Spleen (tissue), 11 donors: ENCODE measurements at regions not wholly inside any gene's neighbourhood (a gene's known extent, or its start where the extent isn't known, plus 50 kb on each side); places are given as distances from the start of the nearest gene placed in this dataset.

Experiments
- DNase-seq: peaks from one replicate; pipeline ENCODE4 v3.0.0-alpha.2; 2020
- H3K27ac ChIP-seq, 8 donors: fragments of 200-600 bp; sonication (generic) in 7 of 8; 1 replicate in 4 of 8; 2 replicates in 4 of 8; pipeline versions ENCODE4 v1.5.0 to v1.8.0; 2016 to 2021; ENCODE audit warnings: inconsistent platforms in 4 of 8, mild to moderate bottlenecking in 4 of 8, moderate library complexity in 1 of 8
- H3K27me3 ChIP-seq, 7 donors: fragments of 200-600 bp; sonication (generic) in 6 of 7; replicated peaks in 1 of 7; 1 replicate in 4 of 7; 2 replicates in 3 of 7; pipeline versions ENCODE4 v1.5.0 to v1.8.0; 2016 to 2021; ENCODE audit warnings: inconsistent platforms in 3 of 7, mild to moderate bottlenecking in 1 of 7
- H3K36me3 ChIP-seq, 6 donors: fragments of 200-600 bp; sonication (generic) in 5 of 6; 1 replicate in 4 of 6; 2 replicates in 2 of 6; pipeline versions ENCODE4 v1.5.0 to v1.8.0; 2016 to 2021; ENCODE audit warnings: inconsistent platforms in 2 of 6
- H3K4me1 ChIP-seq, 6 donors: fragments of 200-600 bp; sonication (generic) in 5 of 6; 1 replicate in 3 of 6; 2 replicates in 3 of 6; pipeline versions ENCODE4 v1.5.0 to v1.8.0; 2016 to 2021; ENCODE audit warnings: inconsistent platforms in 3 of 6
- H3K4me3 ChIP-seq, 8 donors: fragments of 200-600 bp; sonication (generic) in 7 of 8; 1 replicate in 4 of 8; 2 replicates in 4 of 8; pipeline versions ENCODE4 v1.5.0 to v1.8.0; 2016 to 2021; ENCODE audit warnings: inconsistent platforms in 4 of 8, mild to moderate bottlenecking in 4 of 8, moderate library complexity in 2 of 8
- H3K9me3 ChIP-seq, 8 donors: fragments of 200-600 bp; sonication (generic) in 7 of 8; 1 replicate in 4 of 8; 2 replicates in 4 of 8; pipeline versions ENCODE4 v1.5.0 to v1.8.0; 2016 to 2021; ENCODE audit warnings: inconsistent platforms in 4 of 8
- CTCF ChIP-seq, 11 experiments: fragments of 200-600 bp in 7 of 11; fragments of 450-650 bp in 4 of 11; sonication (generic) in 4 of 11; IDR thresholded peaks in 8 of 11; conservative IDR thresholded peaks in 3 of 11; 1 replicate in 7 of 11; 2 replicates in 4 of 11; pipeline versions ENCODE4 v1.4.0 to v1.8.0; 2016 to 2021; ENCODE audit warnings: antibody characterized with exemption in 11 of 11, inconsistent platforms in 4 of 11, mild to moderate bottlenecking in 1 of 11
- POLR2A ChIP-seq, 3 donors: fragments of 450-650 bp; IDR thresholded peaks; one replicate each; pipeline ENCODE4 v1.5.1; 2017; ENCODE audit warnings: antibody characterized with exemption in 3 of 3, mild to moderate bottlenecking in 1 of 3
- POLR2AphosphoS5 ChIP-seq, 3 donors: sonication (generic); formaldehyde crosslinking; IDR thresholded peaks; one replicate each; pipeline ENCODE4 v1.5.1; 2017; ENCODE audit warnings: antibody characterized with exemption in 3 of 3
- WGBS, 5 donors: extraction: QIAGEN DNeasy Blood & Tissue Kit in 3 of 5; methylation state at CpG; one replicate each; pipeline versions ENCODE4 v1.1.5 to v1.1.7; 2013 to 2018; 5-methylcytosine and 5-hydroxymethylcytosine counted together
- intact Hi-C: fragments of 100-400 bp; cut with DNase I; formaldehyde crosslinking; loops from one replicate; pipeline ENCODE4 v1.15.0; 2023; ENCODE audit warnings: low total_unique reads
- donor health status: healthy with polysubstance abuse.
- donor health status: DM: no; HTN: no; CAD: no; lungs with moderate emphysema.
- donor health status: DM: no; HTN: no; CAD: no.
- donor health status: Bipolar disorder and iron deficiency.
- donor health status: healthy.
- donor health status: DM: no; HTN: no; CAD: no.
- donor health status: DM: yes; HTN: yes; CAD: no.

GRCh38 chr17:17421346-17422216 lies 55.2 kb upstream of the MED9 start:
- intact Hi-C loops, result loop anchor here (5.0 kb wide), 1 partner anchor 44 kb away; no protein-coding TSS in a partner anchor
- H3K9me3 ChIP-seq, result peaks cover 0 to 18% (median 11%) of the 10 kb centered on the region in 8 donors
- no peak overlapping the region for H3K4me3 ChIP-seq
- 85 to 94% (median 93%) methylated on average over 10 of the region's 10 CpGs for whole genome bisulfite sequencing, 5 donors
- H3K27me3 ChIP-seq, result no peaks in the 10 kb centered on the region
- H3K27ac ChIP-seq, result peak overlapping the region in 4 of 8 donors; percentile 67 to 80 (median 72)
- no peaks in the 10 kb centered on the region for H3K36me3 ChIP-seq
- TF ChIP-seq POLR2AphosphoS5 (IDR thresholded peaks at IDR 0.05), result no peak
- no peak for TF ChIP-seq CTCF (IDR thresholded peaks at IDR 0.05 in 8 of 11, conservative IDR thresholded peaks at IDR 0.05 in 3 of 11)
- TF ChIP-seq POLR2A (IDR thresholded peaks at IDR 0.05), result no peak
- peaks cover 0 to 13% (median 4%) of the 10 kb centered on the region in 6 donors for H3K4me1 ChIP-seq
- DNase-seq, result no peak

GRCh38 chr17:17422217-17422610 lies 54.6 kb upstream of the MED9 start:
- WGBS, 5 donors, result 76 to 89% (median 89%) methylated on average over 5 of the region's 5 CpGs
- H3K4me3 ChIP-seq, result no peak overlapping the region
- peaks cover 0 to 18% (median 11%) of the 10 kb centered on the region in 8 donors for H3K9me3 ChIP-seq
- H3K27ac ChIP-seq, result no peak overlapping the region
- no peaks in the 10 kb centered on the region for H3K27me3 ChIP-seq
- TF ChIP-seq POLR2AphosphoS5 (IDR thresholded peaks at IDR 0.05) (no peak), CTCF (IDR thresholded peaks at IDR 0.05 in 8 of 11, conservative IDR thresholded peaks at IDR 0.05 in 3 of 11) (no peak), POLR2A (IDR thresholded peaks at IDR 0.05) (no peak)
- intact Hi-C loops, result loop anchor here (5.0 kb wide), 1 partner anchor 45 kb away; no protein-coding TSS in a partner anchor
- peaks cover 0 to 7% (median 0%) of the 10 kb centered on the region in 6 donors for H3K4me1 ChIP-seq
- H3K36me3 ChIP-seq, result no peaks in the 10 kb centered on the region
- DNase-seq, result no peak

- Histone ChIP-seq H3K27me3 (no peaks in the 10 kb centered on the region), H3K4me3 (no peak overlapping the region), H3K27ac (no peak overlapping the region), H3K4me1 (peaks cover 0 to 5% (median 0%) of the 10 kb centered on the region in 6 donors), H3K36me3 (no peaks in the 10 kb centered on the region), H3K9me3 (peaks cover 0 to 18% (median 11%) of the 10 kb centered on the region in 8 donors)
- 89 to 94% (median 92%) methylated on average over 7 of the region's 7 CpGs for WGBS, 5 donors
- no peak for DNase-seq
- TF ChIP-seq POLR2A (IDR thresholded peaks at IDR 0.05) (no peak), POLR2AphosphoS5 (IDR thresholded peaks at IDR 0.05) (no peak), CTCF (IDR thresholded peaks at IDR 0.05 in 8 of 11, conservative IDR thresholded peaks at IDR 0.05 in 3 of 11) (no peak)
- intact Hi-C loops, result loop anchor here (5.0 kb wide), 1 partner anchor 45 kb away; no protein-coding TSS in a partner anchor
Measured at GRCh38 chr17:17422641-17423040, 54.2 kb upstream of the MED9 start.

GRCh38 chr17:17423656-17424055 lies 53.1 kb upstream of the MED9 start:
- H3K4me1 ChIP-seq, result peaks cover 0 to 5% (median 0%) of the 10 kb centered on the region in 6 donors
- H3K9me3 ChIP-seq, result peaks cover 0 to 18% (median 11%) of the 10 kb centered on the region in 8 donors
- TF ChIP-seq POLR2AphosphoS5 (IDR thresholded peaks at IDR 0.05) (no peak), CTCF (IDR thresholded peaks at IDR 0.05 in 8 of 11, conservative IDR thresholded peaks at IDR 0.05 in 3 of 11) (no peak), POLR2A (IDR thresholded peaks at IDR 0.05) (no peak)
- no peak overlapping the region for H3K4me3 ChIP-seq
- intact Hi-C loops, result loop anchor here (5.0 kb wide), 1 partner anchor 46 kb away; no protein-coding TSS in a partner anchor
- 78 to 94% (median 92%) methylated on average over 3 to 4 of the region's 4 CpGs for WGBS, 5 donors
- H3K27ac ChIP-seq, result no peak overlapping the region
- H3K36me3 ChIP-seq, result no peaks in the 10 kb centered on the region
- H3K27me3 ChIP-seq, result no peaks in the 10 kb centered on the region
- no peak for DNase-seq
